IMR-90 (cell line): ENCODE measurements at regions not wholly inside any gene's neighbourhood (a gene's known extent, or its start where the extent isn't known, plus 50 kb on each side); places are given as distances from the start of the nearest gene placed in this dataset.

Source experiments
- ATAC-seq: fragments of 200-7000 bp; cut with Tn5 transposase; 2 replicates; pipeline ENCODE4 v1.9.1; 2020; ENCODE audit warnings: low read depth, mild to moderate bottlenecking, moderate library complexity
- BruUV-seq: library from RNA; stranded (reverse); fragments of 400-500 nt; replicated peaks from 2 replicates; lab custom pipeline; 2021; lab: Mats Ljungman, UMichigan
- CTCF ChIA-PET: fragments of 300-600 bp; formaldehyde crosslinking; extraction: SDS; loops from one replicate; lab custom pipeline; 2021; ENCODE audit warnings: antibody characterized with exemption; lab: Yijun Ruan, JAX
- POLR2A ChIA-PET: fragments of 300-600 bp; sonication (Branson Sonifier 250); formaldehyde crosslinking; loops from one replicate; lab custom pipeline; 2022; ENCODE audit warnings: antibody characterized with exemption; ENCODE audit not compliant: unreplicated experiment; lab: Charles Lee
- DNase-seq: peaks from one replicate; pipeline ENCODE4 v3.0.0; 2013
- H2AFZ ChIP-seq: replicated peaks from 2 replicates; pipeline ENCODE3; 2013; ENCODE audit warnings: low read length, mild to moderate bottlenecking; ENCODE audit not compliant: poor library complexity
- H2AK5ac ChIP-seq: 2 replicates; pipeline ENCODE4 v1.6.1; 2013; ENCODE audit warnings: low read depth, low read length, inconsistent platforms
- H2AK9ac ChIP-seq: replicated peaks from 2 replicates; pipeline ENCODE3; 2013; ENCODE audit warnings: mild to moderate bottlenecking, low read depth, low read length, moderate library complexity; ENCODE audit not compliant: poor library complexity
- H2BK120ac ChIP-seq: 2 replicates; pipeline ENCODE4 v1.6.1; 2013; ENCODE audit warnings: low read depth, low read length, inconsistent platforms
- H2BK15ac ChIP-seq: 3 replicates; pipeline ENCODE4 v1.6.1; 2013; ENCODE audit warnings: low read depth, low read length, inconsistent platforms
- H2BK20ac ChIP-seq: 2 replicates; pipeline ENCODE4 v1.6.1; 2013; ENCODE audit warnings: low read depth, mild to moderate bottlenecking, inconsistent platforms, low read length, moderate library complexity
- H2BK5ac ChIP-seq: 2 replicates; pipeline ENCODE4 v1.6.1; 2013; ENCODE audit warnings: mild to moderate bottlenecking, low read depth, low read length, inconsistent platforms; ENCODE audit not compliant: poor library complexity, severe bottlenecking
- H3K14ac ChIP-seq: replicated peaks from 2 replicates; pipeline ENCODE4 v1.6.1; 2013; ENCODE audit warnings: low read depth, low read length, inconsistent platforms
- H3K18ac ChIP-seq: 2 replicates; pipeline ENCODE4 v1.6.1; 2013; ENCODE audit warnings: low read depth, low read length, control low read depth
- H3K23ac ChIP-seq: 2 replicates; pipeline ENCODE4 v1.6.1; 2013; ENCODE audit warnings: low read depth, low read length, inconsistent platforms
- H3K27ac ChIP-seq: 2 replicates; pipeline ENCODE4 v1.5.1; 2013; ENCODE audit warnings: mild to moderate bottlenecking, control low read depth, low read length; ENCODE audit not compliant: insufficient read depth
- H3K27me3 ChIP-seq: 2 replicates; pipeline ENCODE4 v1.6.1; 2013; ENCODE audit warnings: low read length; ENCODE audit not compliant: control insufficient read depth, insufficient read depth
- H3K36me3 ChIP-seq: 2 replicates; pipeline ENCODE4 v1.6.1; 2013; ENCODE audit warnings: low read length, mixed read lengths; ENCODE audit not compliant: control insufficient read depth, insufficient read depth
- H3K4ac ChIP-seq: 2 replicates; pipeline ENCODE4 v1.6.1; 2013; ENCODE audit warnings: low read depth, low read length, inconsistent platforms
- H3K4me1 ChIP-seq: 2 replicates; pipeline ENCODE4 v1.6.1; 2013; ENCODE audit warnings: low read length, mixed read lengths; ENCODE audit not compliant: control insufficient read depth, insufficient read depth
- H3K4me2 ChIP-seq: 2 replicates; pipeline ENCODE4 v1.6.1; 2013; ENCODE audit warnings: low read depth, mild to moderate bottlenecking, control low read depth, low read length, moderate library complexity
- H3K4me3 ChIP-seq: 2 replicates; pipeline ENCODE4 v1.5.1; 2013; ENCODE audit warnings: low read depth, mild to moderate bottlenecking, control low read depth, low read length, moderate library complexity; ENCODE audit not compliant: insufficient read depth
- H3K56ac ChIP-seq: 2 replicates; pipeline ENCODE4 v1.6.1; 2013; ENCODE audit warnings: low read length, inconsistent platforms; ENCODE audit not compliant: insufficient read depth; ENCODE audit errors: extremely low read depth
- H3K79me1 ChIP-seq, 2 experiments: 2 replicates each; pipeline ENCODE4 v1.6.1; 2013; ENCODE audit warnings: low read length in 2 of 2, inconsistent platforms in 1 of 2, low read depth in 1 of 2
- H3K9ac ChIP-seq: 2 replicates; pipeline ENCODE4 v1.6.1; 2013; ENCODE audit warnings: low read depth, low read length, control low read depth
- H3K9me1 ChIP-seq: 2 replicates; pipeline ENCODE4 v1.6.1; 2013; ENCODE audit warnings: low read length, inconsistent platforms; ENCODE audit not compliant: insufficient read depth
- H3K9me3 ChIP-seq: 2 replicates; pipeline ENCODE4 v1.6.1; 2013; ENCODE audit warnings: low read length; ENCODE audit not compliant: control insufficient read depth, insufficient read depth
- H4K20me1 ChIP-seq: 2 replicates; pipeline ENCODE4 v1.6.1; 2013; ENCODE audit warnings: low read length, inconsistent platforms; ENCODE audit not compliant: insufficient read depth
- H4K5ac ChIP-seq: 2 replicates; pipeline ENCODE4 v1.6.1; 2013; ENCODE audit warnings: mild to moderate bottlenecking, low read depth, low read length, control low read depth
- H4K8ac ChIP-seq, 2 experiments: 2 replicates each; pipeline ENCODE4 v1.6.1; 2013; ENCODE audit warnings: low read depth in 2 of 2, low read length in 2 of 2, control low read depth in 1 of 2, inconsistent platforms in 1 of 2
- H4K91ac ChIP-seq: 2 replicates; pipeline ENCODE4 v1.6.1; 2013; ENCODE audit warnings: low read depth, low read length, inconsistent platforms; ENCODE audit not compliant: insufficient read depth
- SMC3 ChIP-seq: fragments of 150-350 bp; IDR thresholded peaks from 2 replicates; pipeline ENCODE4 v1.6.1; 2016; ENCODE audit warnings: low read depth, mild to moderate bottlenecking, antibody characterized with exemption, low read length, moderate library complexity
- WGBS, 2 experiments: methylation state at CpG; one replicate each; pipeline versions ENCODE4 v1.1.5 to v1.1.7; 2013; ENCODE audit warnings: missing lambda C conversion rate in 2 of 2; ENCODE audit not compliant: insufficient read length in 1 of 2; ENCODE audit errors: extremely low coverage in 2 of 2; 5-methylcytosine and 5-hydroxymethylcytosine counted together
- dilution Hi-C: fragments of 300-500 bp; cut with HindIII; formaldehyde crosslinking; loops from one replicate; pipeline ENCODE4 v1.14.3; 2018; ENCODE audit warnings: low sequenced_read_pairs; ENCODE audit not compliant: unreplicated experiment
- in situ Hi-C: fragments of 300-500 bp; cut with MboI; formaldehyde crosslinking; loops from 3 replicates; pipeline ENCODE4 v1.14.3; 2019; ENCODE audit warnings: low sequenced_read_pairs, inconsistent platforms, mixed read lengths
- intact Hi-C: fragments of 100-400 bp; cut with micrococcal nuclease; formaldehyde crosslinking; loops from 2 replicates; pipeline ENCODE4 v1.10.0; 2022

- intact Hi-C loops, result no loop called here
- CTCF ChIA-PET, result interaction anchor here (0.7 kb wide), 1 partner anchor 488 kb away, joined by 3 read pairs; no protein-coding TSS in a partner anchor
These were observed 597.5 kb upstream of the KLF12 start for GRCh38 chr13:74731731-74732130.

More at GRCh38 chr13:74731731-74732130, 597.5 kb upstream of the KLF12 start:
- no peak overlapping the region for H2BK120ac ChIP-seq
- H3K27ac ChIP-seq, result no peak overlapping the region
- H3K23ac ChIP-seq, result no peak overlapping the region
- H3K9me1 ChIP-seq, result no peaks in the 10 kb centered on the region
- no peaks in the 10 kb centered on the region for H3K79me1 ChIP-seq
- no peak overlapping the region for H3K9ac ChIP-seq
- in situ Hi-C loops, result no loop called here
- DNase-seq (no peak), ATAC-seq (no peak)
- no peak overlapping the region for H3K4ac ChIP-seq
- no peak overlapping the region for H3K56ac ChIP-seq
- no peak overlapping the region for H4K91ac ChIP-seq
- no peak overlapping the region for H3K14ac ChIP-seq
- H2BK5ac ChIP-seq, result no peak overlapping the region
- H3K4me3 ChIP-seq, result no peak overlapping the region
- H3K36me3 ChIP-seq, result no peaks in the 10 kb centered on the region
- no peaks in the 10 kb centered on the region for H3K9me3 ChIP-seq
- H2AK9ac ChIP-seq, result no peak overlapping the region
- no peak overlapping the region for H2BK15ac ChIP-seq
- no peak overlapping the region for H2BK20ac ChIP-seq
- H4K8ac ChIP-seq, result no peak overlapping the region
- POLR2A ChIA-PET, result no interaction called here
- dilution Hi-C loops, result no loop called here
- H3K4me1 ChIP-seq, result no peaks in the 10 kb centered on the region
- H4K5ac ChIP-seq, result no peak overlapping the region
- no peak overlapping the region for H3K18ac ChIP-seq
- H2AFZ ChIP-seq, result no peak overlapping the region
- no TSS peak for BruUV-seq
- no CpG with 5 or more reads among the region's 5 CpGs for WGBS, 2 experiments
- TF ChIP-seq SMC3, result no peak
- H4K20me1 ChIP-seq, result no peaks in the 10 kb centered on the region
- H3K27me3 ChIP-seq, result no peaks in the 10 kb centered on the region
- H3K4me2 ChIP-seq, result no peak overlapping the region
- no peak overlapping the region for H2AK5ac ChIP-seq
